ENCODE measurements at regions not wholly inside any gene's neighbourhood (a gene's known extent, or its start where the extent isn't known, plus 50 kb on each side); places are given as distances from the start of the nearest gene placed in this dataset.
A peak's percentile ranks its signal among the peaks of the same experiment; 100 is the strongest.

DNA sequence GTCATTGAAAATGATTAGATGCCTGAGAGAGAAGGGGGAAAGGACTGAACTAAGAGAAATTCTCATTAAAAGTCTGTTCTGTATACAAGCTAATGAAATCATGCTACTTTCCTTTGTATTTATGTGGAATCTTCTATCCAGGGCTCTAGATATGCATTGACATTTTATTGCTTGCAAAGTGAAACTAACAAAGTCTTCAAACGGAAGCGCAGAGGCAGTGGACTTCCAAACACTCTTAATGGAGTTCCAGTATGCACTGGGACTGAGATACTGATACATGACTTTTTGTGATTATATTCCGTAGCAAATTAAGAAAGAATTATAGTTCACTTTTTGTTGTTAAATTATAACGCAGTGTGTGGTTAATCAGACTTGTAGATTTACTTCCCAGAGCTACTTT is 166.8 kb upstream of the TBX20 start:
- peak overlapping the region; percentile 33 for H3K4me3 ChIP-seq (ENCODE audit: low read length)
- no peak for DNase-seq (ENCODE audit: low read depth)
- TF ChIP-seq, protein P1, sequence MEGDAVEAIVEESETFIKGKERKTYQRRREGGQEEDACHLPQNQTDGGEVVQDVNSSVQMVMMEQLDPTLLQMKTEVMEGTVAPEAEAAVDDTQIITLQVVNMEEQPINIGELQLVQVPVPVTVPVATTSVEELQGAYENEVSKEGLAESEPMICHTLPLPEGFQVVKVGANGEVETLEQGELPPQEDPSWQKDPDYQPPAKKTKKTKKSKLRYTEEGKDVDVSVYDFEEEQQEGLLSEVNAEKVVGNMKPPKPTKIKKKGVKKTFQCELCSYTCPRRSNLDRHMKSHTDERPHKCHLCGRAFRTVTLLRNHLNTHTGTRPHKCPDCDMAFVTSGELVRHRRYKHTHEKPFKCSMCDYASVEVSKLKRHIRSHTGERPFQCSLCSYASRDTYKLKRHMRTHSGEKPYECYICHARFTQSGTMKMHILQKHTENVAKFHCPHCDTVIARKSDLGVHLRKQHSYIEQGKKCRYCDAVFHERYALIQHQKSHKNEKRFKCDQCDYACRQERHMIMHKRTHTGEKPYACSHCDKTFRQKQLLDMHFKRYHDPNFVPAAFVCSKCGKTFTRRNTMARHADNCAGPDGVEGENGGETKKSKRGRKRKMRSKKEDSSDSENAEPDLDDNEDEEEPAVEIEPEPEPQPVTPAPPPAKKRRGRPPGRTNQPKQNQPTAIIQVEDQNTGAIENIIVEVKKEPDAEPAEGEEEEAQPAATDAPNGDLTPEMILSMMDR (conservative IDR thresholded peaks at IDR 0.05; ENCODE audit: low read length), result no peak

DNA sequence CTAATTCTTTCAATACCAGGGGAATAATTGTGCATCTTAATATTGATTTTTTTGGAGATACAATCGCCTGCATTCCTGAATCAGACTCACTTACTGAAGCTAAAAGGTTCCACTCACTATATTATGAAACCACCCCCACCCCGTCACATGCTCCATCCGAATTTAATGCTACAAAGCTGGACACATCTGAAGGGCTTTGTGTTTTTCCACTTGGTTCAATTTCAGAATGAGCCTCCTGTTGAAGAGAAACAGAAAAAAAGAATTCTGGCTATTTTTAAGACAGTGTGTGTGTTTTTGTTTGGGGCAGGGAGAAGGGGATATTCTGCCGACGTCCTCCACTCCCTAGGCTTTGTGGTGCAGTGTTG is 165.5 kb upstream of the TBX20 start:
- no peak for DNase-seq (ENCODE audit: low read depth)
- H3K4me3 ChIP-seq (ENCODE audit: low read length), result no peak overlapping the region
- TF ChIP-seq, protein P1 (conservative IDR thresholded peaks at IDR 0.05; ENCODE audit: low read length), result no peak

DNA sequence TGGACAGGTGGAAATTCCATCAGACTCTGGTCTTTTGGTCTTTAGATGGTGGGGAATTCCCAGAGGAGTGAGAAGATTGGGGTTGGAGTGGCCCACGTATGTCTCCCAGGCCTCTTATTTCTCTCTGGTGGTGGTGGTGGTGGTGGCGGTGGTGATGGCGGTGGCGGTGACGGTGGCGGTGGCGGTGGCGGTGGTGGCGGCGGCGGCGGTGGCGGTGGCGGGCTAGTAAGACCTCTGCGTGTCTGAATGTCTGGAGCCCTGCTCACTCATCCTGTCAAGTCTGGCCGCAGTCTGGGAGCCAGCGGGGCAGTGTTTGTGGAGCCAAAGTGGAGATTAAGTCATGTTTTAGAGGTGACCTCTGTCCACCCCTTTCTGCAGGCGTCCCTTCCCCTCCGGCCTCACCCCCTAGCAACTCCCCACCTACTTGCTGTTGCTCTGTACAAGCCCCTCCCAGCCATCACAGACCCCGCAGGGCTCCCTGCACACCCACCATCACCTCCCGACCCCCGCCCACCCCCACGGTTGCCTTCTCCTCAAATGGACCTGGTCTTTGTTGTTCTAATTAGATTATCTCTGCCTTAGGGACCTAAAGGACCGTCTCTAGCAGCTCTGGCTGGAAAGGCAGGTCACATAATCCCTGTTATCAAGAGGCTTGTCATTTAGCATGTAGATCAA is 165.0 kb upstream of the TBX20 start:
- TF ChIP-seq, protein P1 (conservative IDR thresholded peaks at IDR 0.05; ENCODE audit: low read length), result no peak
- no peak overlapping the region for H3K4me3 ChIP-seq (ENCODE audit: low read length)
- DNase-seq (ENCODE audit: low read depth), result no peak

DNA sequence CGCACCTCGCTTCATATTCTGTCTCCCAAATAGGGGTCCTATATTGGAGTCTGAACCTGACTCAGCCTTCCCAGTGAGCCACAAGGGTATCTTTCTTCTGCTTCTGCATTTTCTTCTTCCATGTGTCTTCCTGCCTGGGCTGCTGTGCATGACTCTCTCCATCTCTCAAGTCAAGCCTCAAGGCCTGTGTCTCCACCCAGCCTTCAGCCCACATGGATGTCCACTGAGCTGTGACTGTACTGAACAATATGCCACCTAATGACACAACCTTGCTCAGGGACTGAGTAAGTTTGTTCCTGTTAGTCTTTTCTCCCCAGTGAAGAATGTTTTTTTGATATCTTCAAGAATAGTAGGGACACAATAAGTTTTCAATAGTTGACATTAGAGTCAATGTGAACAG is 162.7 kb upstream of the TBX20 start:
- TF ChIP-seq, protein P1 (conservative IDR thresholded peaks at IDR 0.05; ENCODE audit: low read length), result no peak
- no peak overlapping the region for H3K4me3 ChIP-seq (ENCODE audit: low read length)

DNA sequence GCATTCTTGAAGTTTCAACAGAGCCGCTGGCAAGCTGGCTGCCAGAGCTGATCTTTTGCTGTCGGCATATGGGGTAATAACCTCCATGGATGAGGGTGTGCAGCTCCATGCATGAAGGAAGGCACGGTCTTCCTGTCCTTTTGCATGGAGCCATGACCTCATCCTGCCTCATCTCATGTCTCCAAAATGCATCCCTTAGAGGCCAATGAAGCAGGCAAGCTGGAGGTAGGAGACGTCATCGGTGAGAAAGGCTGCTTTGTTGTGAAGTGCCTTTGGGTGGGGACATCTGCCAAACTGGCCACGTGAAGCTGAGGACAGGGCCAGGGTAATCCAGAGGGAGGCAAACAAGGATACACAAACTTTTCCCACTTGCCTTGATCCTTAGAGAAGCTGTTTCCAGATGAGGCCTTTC is 161.5 kb upstream of the TBX20 start:
- H3K4me3 ChIP-seq (ENCODE audit: low read length), result no peak overlapping the region
- TF ChIP-seq, protein P1 (conservative IDR thresholded peaks at IDR 0.05; ENCODE audit: low read length), result no peak
- no peak for DNase-seq (ENCODE audit: low read depth)

More for the DNA sequence above, 162.7 kb upstream of the TBX20 start:
- DNase-seq (ENCODE audit: low read depth), result no peak

DNA sequence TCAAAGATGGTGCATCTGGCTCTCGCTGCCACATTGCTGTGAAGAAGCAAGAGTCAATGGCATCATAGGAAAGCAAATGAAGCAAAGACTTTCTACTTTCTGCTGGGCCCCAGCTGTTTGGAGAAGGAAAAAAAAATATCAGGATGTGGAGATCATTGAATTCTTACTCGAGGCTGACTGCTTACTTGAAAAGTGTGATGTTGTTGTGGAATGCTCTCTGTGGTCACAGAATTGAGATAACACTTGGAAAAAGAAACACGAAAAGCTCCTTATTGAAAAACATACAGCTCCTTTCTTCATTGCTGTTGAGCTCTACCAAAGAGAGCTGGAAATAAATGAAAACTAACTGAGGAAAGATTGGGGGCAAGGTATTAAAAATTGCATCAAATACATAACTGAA is 157.4 kb upstream of the TBX20 start:
- no peak overlapping the region for H3K4me3 ChIP-seq (ENCODE audit: low read length)
- TF ChIP-seq, protein P1 (conservative IDR thresholded peaks at IDR 0.05; ENCODE audit: low read length), result no peak
- no peak for DNase-seq (ENCODE audit: low read depth)

DNA sequence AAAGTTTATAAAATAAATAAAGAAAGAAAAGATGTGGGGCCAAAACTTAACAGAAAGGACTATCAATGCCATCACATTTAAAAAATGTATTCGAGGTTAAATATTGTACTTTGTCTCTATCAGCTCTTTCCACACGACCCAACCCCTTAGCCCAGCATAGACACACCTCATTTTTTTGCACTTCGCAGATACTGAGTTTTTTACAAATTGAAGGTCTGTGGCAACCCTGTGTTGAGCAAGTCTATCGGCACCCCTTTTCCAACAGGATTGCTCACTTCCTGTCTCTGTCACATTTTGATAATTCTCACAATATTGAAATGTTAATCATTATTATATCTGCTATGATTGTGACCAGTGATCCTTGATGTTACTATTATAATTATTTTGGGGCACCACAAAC is 151.6 kb upstream of the TBX20 start:
- TF ChIP-seq, protein P1 (conservative IDR thresholded peaks at IDR 0.05; ENCODE audit: low read length), result no peak
- no peak for DNase-seq (ENCODE audit: low read depth)
- H3K4me3 ChIP-seq (ENCODE audit: low read length), result no peak overlapping the region
